Neural cell (in vitro differentiated cells): ENCODE measurements at regions not wholly inside any gene's neighbourhood (a gene's known extent, or its start where the extent isn't known, plus 50 kb on each side); places are given as distances from the start of the nearest gene placed in this dataset.

Experiments used
- CTCF ChIP-seq: fragments of 450-650 bp; IDR thresholded peaks from 2 replicates; pipeline ENCODE4 v1.5.1; 2014; ENCODE audit warnings: antibody characterized with exemption, mild to moderate bottlenecking, moderate library complexity; ENCODE audit not compliant: poor library complexity, severe bottlenecking
- EP300 ChIP-seq: fragments of 450-650 bp; conservative IDR thresholded peaks from 2 replicates; pipeline ENCODE4 v1.6.1; 2014; ENCODE audit warnings: antibody characterized with exemption, mild to moderate bottlenecking, moderate library complexity; ENCODE audit not compliant: poor library complexity, severe bottlenecking
- EZH2 ChIP-seq: fragments of 200-600, 300-800 bp; shearing (Covaris generic), sonication (generic); IDR thresholded peaks from 2 replicates; pipeline ENCODE4 v1.6.1; 2014; ENCODE audit warnings: antibody characterized with exemption, low read length, borderline replicate concordance, mild to moderate bottlenecking; ENCODE audit not compliant: insufficient read depth, poor library complexity, severe bottlenecking
- POLR2AphosphoS5 ChIP-seq: IDR thresholded peaks from 2 replicates; pipeline ENCODE4 v1.6.1; 2012
- RAD21 ChIP-seq: fragments of 450-650 bp; conservative IDR thresholded peaks from 2 replicates; pipeline ENCODE4 v1.6.1; 2014; ENCODE audit warnings: antibody characterized with exemption, mild to moderate bottlenecking, moderate library complexity
- REST ChIP-seq: IDR thresholded peaks from 2 replicates; pipeline ENCODE4 v1.6.1; 2012; ENCODE audit warnings: borderline replicate concordance
- TAF1 ChIP-seq: IDR thresholded peaks from 2 replicates; pipeline ENCODE4 v1.6.1; 2012; ENCODE audit warnings: low read depth

GRCh38 chr2:222769446-222769845 lies 91.4 kb upstream of the ACSL3 start:
- TF ChIP-seq CTCF: no peak
- no peak for TF ChIP-seq REST
- TF ChIP-seq EZH2: no peak
- TF ChIP-seq POLR2AphosphoS5: no peak
- TF ChIP-seq RAD21: no peak
- no peak for TF ChIP-seq TAF1
- TF ChIP-seq EP300: no peak
